Tibial artery (tissue), 4 donors: ENCODE measurements at regions not wholly inside any gene's neighbourhood (a gene's known extent, or its start where the extent isn't known, plus 50 kb on each side); places are given as distances from the start of the nearest gene placed in this dataset.
"Not testable (repeated sequence)": the region's sequence is repeated elsewhere in the genome, so short reads cannot be mapped to it uniquely, and the experiment has no call there.

Experiments used
- DNase-seq, 2 donors: peaks; one replicate each; pipeline ENCODE4 v3.0.0-alpha.2; 2019
- H3K27ac ChIP-seq, 2 donors: fragments of 200-600 bp; sonication (generic) in 1 of 2; 1 replicate in 1 of 2; 2 replicates in 1 of 2; pipeline ENCODE4 v1.5.1; 2018 to 2019; ENCODE audit warnings: mild to moderate bottlenecking in 1 of 2
- H3K27me3 ChIP-seq, 2 donors: fragments of 200-600 bp; sonication (generic) in 1 of 2; one replicate each; pipeline versions ENCODE4 v1.5.1 to v1.6.0; 2016 to 2019
- H3K36me3 ChIP-seq, 3 donors: fragments of 200-600 bp; sonication (generic) in 2 of 3; one replicate each; pipeline ENCODE4 v1.5.1; 2016 to 2019; ENCODE audit warnings: mild to moderate bottlenecking in 2 of 3
- H3K4me1 ChIP-seq, 4 donors: fragments of 200-600 bp; sonication (generic) in 2 of 4; 1 replicate in 3 of 4; 2 replicates in 1 of 4; pipeline ENCODE4 v1.5.1; 2016 to 2019
- H3K4me3 ChIP-seq, 2 donors: fragments of 200-600 bp; sonication (generic) in 1 of 2; 1 replicate in 1 of 2; 2 replicates in 1 of 2; pipeline ENCODE4 v1.5.1; 2018 to 2019; ENCODE audit warnings: mild to moderate bottlenecking in 2 of 2
- H3K9me3 ChIP-seq, 3 donors: fragments of 200-600 bp; sonication (generic) in 1 of 3; one replicate each; pipeline ENCODE4 v1.5.1; 2016 to 2019
- CTCF ChIP-seq, 2 experiments: fragments of 200-600 bp in 1 of 2; fragments of 450-650 bp in 1 of 2; IDR thresholded peaks; one replicate each; pipeline ENCODE4 v1.5.1; 2017 to 2019; ENCODE audit warnings: antibody characterized with exemption in 2 of 2, mild to moderate bottlenecking in 1 of 2, moderate library complexity in 1 of 2
- intact Hi-C: fragments of 100-400 bp; cut with DNase I; formaldehyde crosslinking; loops from one replicate; pipeline ENCODE4 v1.15.0; 2023; ENCODE audit warnings: low total_unique reads

- Histone ChIP-seq H3K4me3 (no peak overlapping the region), H3K9me3 (no peaks in the 10 kb centered on the region), H3K27ac (no peak overlapping the region), H3K4me1 (peaks cover 0 to 6% (median 0%) of the 10 kb centered on the region in 4 donors), H3K27me3 (no peaks in the 10 kb centered on the region), H3K36me3 (no peaks in the 10 kb centered on the region)
- no peak for DNase-seq
- intact Hi-C loops: no loop called here
- no peak for TF ChIP-seq CTCF (IDR thresholded peaks at IDR 0.05)
These were observed 133.2 kb upstream of the KRR1 start for GRCh38 chr12:75644472-75645072.

- H3K4me3 ChIP-seq, H3K36me3 ChIP-seq, H3K4me1 ChIP-seq, H3K9me3 ChIP-seq, DNase-seq, H3K27ac ChIP-seq, H3K27me3 ChIP-seq, intact Hi-C loops: not testable (repeated sequence)
These were observed 131.7 kb upstream of the KRR1 start for GRCh38 chr12:75643119-75643518.

GRCh38 chr12:75642226-75642625, 130.8 kb upstream of the KRR1 start:
- peaks cover 0 to 6% (median 0%) of the 10 kb centered on the region in 4 donors for H3K4me1 ChIP-seq

GRCh38 chr12:75641031-75641780, 129.8 kb upstream of the KRR1 start:
- no peaks in the 10 kb centered on the region for H3K27me3 ChIP-seq
- H3K4me3 ChIP-seq: no peak overlapping the region
- no peak overlapping the region for H3K27ac ChIP-seq
- no peak for DNase-seq
- no peak for TF ChIP-seq CTCF (IDR thresholded peaks at IDR 0.05)
- H3K36me3 ChIP-seq: no peaks in the 10 kb centered on the region
- H3K4me1 ChIP-seq: peaks cover 0 to under 1% (median 0%) of the 10 kb centered on the region in 4 donors
- no peaks in the 10 kb centered on the region for H3K9me3 ChIP-seq
- intact Hi-C loops: no loop called here

More at GRCh38 chr12:75642226-75642625, 130.8 kb upstream of the KRR1 start:
- intact Hi-C loops: no loop called here
- DNase-seq: no peak
- Histone ChIP-seq H3K36me3 (no peaks in the 10 kb centered on the region), H3K27me3 (no peaks in the 10 kb centered on the region), H3K27ac (no peak overlapping the region), H3K9me3 (no peaks in the 10 kb centered on the region), H3K4me3 (no peak overlapping the region)
- TF ChIP-seq CTCF (IDR thresholded peaks at IDR 0.05): no peak

GRCh38 chr12:75638792-75639191, 127.4 kb upstream of the KRR1 start:
- H3K36me3 ChIP-seq: no peaks in the 10 kb centered on the region
- H3K4me3 ChIP-seq: no peak overlapping the region
- intact Hi-C loops: no loop called here
- H3K9me3 ChIP-seq: no peaks in the 10 kb centered on the region
- DNase-seq: no peak
- no peak overlapping the region for H3K27ac ChIP-seq
- TF ChIP-seq CTCF (IDR thresholded peaks at IDR 0.05): no peak
- H3K4me1 ChIP-seq: no peaks in the 10 kb centered on the region
- no peaks in the 10 kb centered on the region for H3K27me3 ChIP-seq

- Histone ChIP-seq H3K4me1 (no peaks in the 10 kb centered on the region), H3K27me3 (no peaks in the 10 kb centered on the region), H3K36me3 (no peaks in the 10 kb centered on the region), H3K4me3 (no peak overlapping the region), H3K27ac (no peak overlapping the region), H3K9me3 (no peaks in the 10 kb centered on the region)
- no peak for TF ChIP-seq CTCF (IDR thresholded peaks at IDR 0.05)
- no peak for DNase-seq
- intact Hi-C loops: no loop called here
These were observed 125.2 kb upstream of the KRR1 start for GRCh38 chr12:75636607-75637006.
